GM21723 (cell line): ENCODE measurements at regions not wholly inside any gene's neighbourhood (a gene's known extent, or its start where the extent isn't known, plus 50 kb on each side); places are given as distances from the start of the nearest gene placed in this dataset.

Experiments
- ATAC-seq: cut with Tn5 transposase; IDR thresholded peaks from one replicate; pipeline ENCODE4 v1.9.1; 2021; ENCODE audit warnings: mild to moderate bottlenecking, moderate library complexity; ENCODE audit not compliant: unreplicated experiment

DNA sequence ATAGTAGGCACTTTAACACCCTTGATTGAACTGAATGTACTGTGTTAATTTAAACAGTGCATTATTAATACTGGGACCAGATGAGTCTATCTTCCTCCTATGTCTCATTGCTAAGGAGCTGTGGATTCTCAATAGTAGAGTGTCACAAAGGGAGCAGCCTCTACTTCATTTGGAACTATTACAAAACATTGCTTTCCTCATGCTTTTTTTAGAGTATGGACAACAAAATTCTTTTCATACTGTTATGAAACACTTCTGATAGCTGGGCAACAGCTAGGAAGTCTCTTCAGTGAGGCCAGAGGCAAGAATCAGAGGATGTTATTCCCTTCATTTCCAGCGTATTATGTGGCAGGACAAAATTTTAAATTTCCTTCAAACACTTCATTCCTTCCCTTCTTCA is 160.8 kb downstream of the FBXO8 start:
- no peak for ATAC-seq

GRCh38 chr4:174120446-174121295 is 162.8 kb downstream of the FBXO8 start:
- peak; percentile 60 for ATAC-seq

GRCh38 chr4:174119830-174120229 is 163.6 kb downstream of the FBXO8 start:
- ATAC-seq = no peak

DNA sequence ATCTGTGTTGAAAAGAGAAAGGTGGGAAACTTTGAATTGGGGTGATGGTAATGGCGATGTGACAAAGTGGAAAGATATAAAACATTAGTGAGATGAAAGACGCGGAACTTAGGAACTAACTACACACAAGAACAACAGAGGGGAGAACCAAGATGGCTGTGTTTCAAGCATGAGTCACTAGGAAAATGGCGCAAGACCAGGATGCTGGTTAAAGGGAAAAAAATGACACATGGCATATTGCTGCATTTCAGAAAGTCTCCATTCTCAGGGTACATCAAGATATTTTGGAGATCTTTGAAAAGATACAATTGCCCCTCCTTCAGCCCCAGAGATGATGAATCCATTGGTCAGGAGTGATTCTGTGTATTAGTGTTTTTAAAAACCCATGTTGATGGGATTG is 164.4 kb downstream of the FBXO8 start:
- ATAC-seq = no peak

GRCh38 chr4:174118171-174118570 is 165.3 kb downstream of the FBXO8 start:
- ATAC-seq = no peak

- ATAC-seq = no peak
Measured at GRCh38 chr4:174117445-174117844, 166.0 kb downstream of the FBXO8 start.

- no peak for ATAC-seq
Measured at GRCh38 chr4:174116021-174116420, 167.4 kb downstream of the FBXO8 start.

GRCh38 chr4:174111422-174111821 is 172.0 kb downstream of the FBXO8 start:
- ATAC-seq = no peak

GRCh38 chr4:174110180-174110579 is 173.3 kb downstream of the FBXO8 start:
- no peak for ATAC-seq

- ATAC-seq = no peak
Measured at GRCh38 chr4:174107746-174108354, 175.6 kb downstream of the FBXO8 start.

DNA sequence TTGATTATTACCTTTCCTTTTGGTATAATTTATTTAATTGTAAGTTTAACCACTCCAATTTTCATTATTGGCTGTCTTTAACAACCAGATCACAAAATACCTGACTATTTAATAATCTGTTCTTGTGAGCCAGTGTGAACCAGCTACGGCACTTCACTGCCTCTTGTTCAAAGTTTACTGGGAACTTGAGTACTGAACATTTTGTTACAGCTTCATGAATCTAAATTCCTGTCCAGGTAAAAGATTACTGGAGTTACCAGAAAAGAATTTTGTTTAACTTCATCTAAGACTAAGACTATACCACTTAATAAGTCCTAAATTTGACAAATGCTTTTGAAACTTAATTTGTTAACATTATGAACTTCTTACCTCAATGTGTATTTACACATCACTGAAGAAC is 178.3 kb downstream of the FBXO8 start:
- no peak for ATAC-seq

DNA sequence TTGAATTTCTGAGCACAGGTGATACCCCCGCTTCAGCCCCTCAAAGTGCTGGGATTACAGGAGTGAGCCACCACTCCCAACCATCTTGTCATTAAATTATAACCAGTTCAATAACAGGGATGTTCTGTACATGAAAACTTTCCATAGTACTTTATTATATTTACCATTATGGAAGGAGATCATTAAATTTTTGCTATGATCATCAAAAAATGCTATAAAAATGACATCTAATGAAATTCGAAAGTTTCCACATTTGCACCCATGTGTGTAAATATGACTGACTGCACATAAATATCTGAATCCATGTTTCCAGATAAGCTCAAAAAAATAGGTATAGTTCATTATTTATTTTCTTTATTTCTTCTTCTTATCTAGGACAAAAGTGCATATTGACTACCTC is 182.6 kb downstream of the FBXO8 start:
- no peak for ATAC-seq

DNA sequence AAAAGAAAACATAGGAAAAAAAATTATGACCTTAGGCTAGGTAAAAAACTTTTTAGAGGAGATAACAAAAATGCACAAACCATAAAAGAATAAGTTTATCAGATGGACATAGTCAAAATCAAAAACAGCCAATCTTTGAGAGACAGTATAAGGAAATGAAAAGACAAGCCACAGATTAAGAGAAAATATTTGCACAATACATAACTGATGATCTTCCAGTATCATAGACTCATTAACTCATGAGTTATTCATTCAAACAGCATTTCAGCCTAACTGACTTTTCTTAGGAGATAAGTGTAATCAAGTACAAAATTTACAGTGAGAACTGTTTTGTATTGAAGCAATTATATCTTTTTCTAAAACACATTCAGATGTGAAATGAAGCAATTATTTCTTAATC is 183.8 kb downstream of the FBXO8 start:
- no peak for ATAC-seq

DNA sequence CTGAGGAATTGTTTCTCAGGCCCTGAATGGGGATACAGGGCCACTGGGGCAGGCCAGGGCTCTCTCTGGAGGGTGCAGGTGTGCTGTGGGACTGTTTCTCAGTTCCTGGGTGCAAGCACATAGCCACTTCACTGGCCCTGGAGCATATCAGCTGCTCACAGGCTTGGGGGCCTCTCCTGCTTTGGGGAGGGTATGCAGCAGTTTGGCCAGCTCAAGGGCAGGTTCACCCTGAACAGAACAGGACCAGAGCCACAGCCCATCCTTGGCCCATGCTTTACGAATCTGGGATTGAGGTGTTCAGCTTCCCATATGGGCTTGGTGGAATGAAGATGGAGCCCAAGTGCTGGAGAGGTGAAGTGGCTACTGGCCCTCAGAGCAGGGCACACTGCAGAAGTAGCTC is 186.5 kb downstream of the FBXO8 start:
- ATAC-seq = no peak

GRCh38 chr4:174096456-174096855 is 187.0 kb downstream of the FBXO8 start:
- ATAC-seq = no peak

- ATAC-seq = no peak
Measured at GRCh38 chr4:174091130-174091529, 192.3 kb downstream of the FBXO8 start.

DNA sequence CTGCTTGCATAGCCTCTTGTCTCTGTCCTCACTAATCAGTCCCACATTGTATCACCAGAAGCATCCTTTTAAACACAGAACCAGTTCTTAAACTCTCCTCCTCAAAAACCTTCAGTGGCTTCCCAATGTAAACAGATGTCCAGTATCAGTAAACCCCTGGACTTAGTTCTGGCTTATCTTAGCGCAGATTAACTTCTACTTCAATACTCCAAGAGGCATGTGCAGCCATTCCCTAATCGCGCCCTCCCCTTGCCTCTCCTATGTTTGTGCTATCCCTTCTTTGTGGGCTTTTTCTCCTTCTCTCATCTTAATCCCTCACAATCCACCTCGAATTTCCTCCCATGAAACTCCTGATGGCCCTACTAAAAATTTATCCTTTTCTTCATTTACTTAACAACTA is 193.8 kb downstream of the FBXO8 start:
- ATAC-seq = no peak

DNA sequence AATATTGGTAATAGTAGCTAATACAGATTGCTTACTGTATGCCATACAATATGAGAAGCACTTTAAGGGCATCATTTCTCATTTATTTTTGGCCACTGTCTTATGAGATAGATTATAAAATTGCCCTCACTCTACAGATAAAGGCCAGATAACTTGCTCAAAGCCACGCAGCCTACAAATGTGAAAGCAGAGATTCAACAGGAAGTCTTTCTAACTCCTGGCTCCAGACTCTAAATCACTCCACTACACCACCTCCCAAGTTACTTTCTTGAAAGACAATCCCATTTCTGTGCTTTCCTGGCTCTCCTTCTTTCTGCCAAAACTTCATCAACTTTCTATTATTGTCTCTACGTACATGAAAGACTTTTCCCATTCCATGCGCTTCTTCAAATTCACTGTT is 194.7 kb downstream of the FBXO8 start:
- ATAC-seq = no peak

DNA sequence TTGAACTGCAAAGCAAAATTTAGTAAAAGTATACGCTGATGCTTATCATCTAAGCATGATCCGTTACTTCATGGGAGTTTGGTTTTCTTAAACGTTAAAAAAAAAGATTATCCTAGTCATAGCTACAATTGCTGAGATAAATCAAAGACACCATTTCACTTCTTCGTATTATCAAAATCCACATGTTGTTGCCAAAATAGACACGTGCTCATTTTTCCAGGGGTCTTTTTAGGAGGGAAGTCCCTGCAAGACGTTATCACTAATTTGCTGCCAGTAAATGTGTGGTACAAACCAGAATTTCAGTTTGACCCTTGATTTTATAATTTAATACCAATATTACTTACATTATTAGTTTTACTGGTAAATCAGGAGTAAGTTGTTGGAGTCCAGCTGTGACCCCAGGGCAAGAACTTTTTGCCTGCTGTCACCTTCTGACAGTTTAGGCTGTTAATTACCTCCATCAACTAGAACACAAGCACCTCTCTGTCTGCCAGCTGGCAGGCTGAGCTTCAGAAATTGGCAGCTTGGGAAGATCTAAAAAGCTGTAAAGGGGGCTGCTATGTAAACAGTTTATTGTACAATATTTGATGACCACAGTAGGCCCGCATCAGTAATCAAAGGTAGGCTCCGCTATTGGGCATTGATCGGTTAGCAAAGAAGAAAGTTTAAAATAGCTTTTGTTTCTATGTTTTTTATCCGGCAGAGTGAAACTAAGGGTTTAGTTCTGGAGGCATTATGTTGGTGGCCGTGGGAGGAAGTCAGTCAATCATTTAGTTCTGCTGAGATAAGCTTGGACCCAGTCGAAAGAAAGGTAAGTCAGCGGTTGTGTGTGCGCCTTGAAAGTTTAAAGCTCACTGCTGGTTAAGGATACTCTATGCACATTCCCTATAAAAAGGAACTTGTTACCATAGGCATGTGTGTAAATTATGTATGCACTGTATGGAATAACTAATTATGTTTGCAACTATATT is 196.4 kb downstream of the FBXO8 start:
- no peak for ATAC-seq

GRCh38 chr4:174084981-174085380 is 198.5 kb downstream of the FBXO8 start:
- no peak for ATAC-seq

GRCh38 chr4:174084542-174084941 is 198.9 kb downstream of the FBXO8 start:
- ATAC-seq = no peak
